HG03575 (cell line): ENCODE measurements at regions not wholly inside any gene's neighbourhood (a gene's known extent, or its start where the extent isn't known, plus 50 kb on each side); places are given as distances from the start of the nearest gene placed in this dataset.
"Not testable (repeated sequence)": the region's sequence is repeated elsewhere in the genome, so short reads cannot be mapped to it uniquely, and the experiment has no call there.

ENCODE experiments used
- ATAC-seq: cut with Tn5 transposase; IDR thresholded peaks from one replicate; pipeline ENCODE4 v1.9.1; 2021; ENCODE audit not compliant: unreplicated experiment, insufficient number of reproducible peaks, low FRiP score; ENCODE audit errors: extremely low read depth

- ATAC-seq: no peak
These were observed 516.9 kb upstream of the TBL1XR1 start for GRCh38 chr3:177713928-177714900.

- ATAC-seq: no peak
These were observed 517.7 kb upstream of the TBL1XR1 start for GRCh38 chr3:177714945-177715344.

GRCh38 chr3:177715980-177716379 is 518.7 kb upstream of the TBL1XR1 start:
- ATAC-seq: no peak

DNA sequence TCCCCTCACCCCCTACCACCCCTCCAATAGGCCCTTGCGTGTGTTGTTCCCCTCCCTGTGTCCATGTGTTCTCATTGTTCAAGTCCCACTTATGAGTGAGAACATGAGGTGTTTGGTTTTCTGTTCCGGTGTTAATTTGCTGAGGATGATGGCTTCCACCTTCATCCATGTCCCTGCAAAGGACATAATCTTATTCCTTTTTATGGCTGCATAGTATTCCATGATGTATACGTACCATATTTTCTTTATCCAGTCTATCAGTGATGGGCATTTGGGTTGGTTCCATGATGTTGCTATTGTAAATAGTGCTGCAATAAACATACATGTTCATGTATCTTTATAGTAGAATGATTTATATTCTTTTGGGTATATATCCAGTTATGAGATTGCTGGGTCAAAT is 523.6 kb upstream of the TBL1XR1 start:
- ATAC-seq: not testable (repeated sequence)

DNA sequence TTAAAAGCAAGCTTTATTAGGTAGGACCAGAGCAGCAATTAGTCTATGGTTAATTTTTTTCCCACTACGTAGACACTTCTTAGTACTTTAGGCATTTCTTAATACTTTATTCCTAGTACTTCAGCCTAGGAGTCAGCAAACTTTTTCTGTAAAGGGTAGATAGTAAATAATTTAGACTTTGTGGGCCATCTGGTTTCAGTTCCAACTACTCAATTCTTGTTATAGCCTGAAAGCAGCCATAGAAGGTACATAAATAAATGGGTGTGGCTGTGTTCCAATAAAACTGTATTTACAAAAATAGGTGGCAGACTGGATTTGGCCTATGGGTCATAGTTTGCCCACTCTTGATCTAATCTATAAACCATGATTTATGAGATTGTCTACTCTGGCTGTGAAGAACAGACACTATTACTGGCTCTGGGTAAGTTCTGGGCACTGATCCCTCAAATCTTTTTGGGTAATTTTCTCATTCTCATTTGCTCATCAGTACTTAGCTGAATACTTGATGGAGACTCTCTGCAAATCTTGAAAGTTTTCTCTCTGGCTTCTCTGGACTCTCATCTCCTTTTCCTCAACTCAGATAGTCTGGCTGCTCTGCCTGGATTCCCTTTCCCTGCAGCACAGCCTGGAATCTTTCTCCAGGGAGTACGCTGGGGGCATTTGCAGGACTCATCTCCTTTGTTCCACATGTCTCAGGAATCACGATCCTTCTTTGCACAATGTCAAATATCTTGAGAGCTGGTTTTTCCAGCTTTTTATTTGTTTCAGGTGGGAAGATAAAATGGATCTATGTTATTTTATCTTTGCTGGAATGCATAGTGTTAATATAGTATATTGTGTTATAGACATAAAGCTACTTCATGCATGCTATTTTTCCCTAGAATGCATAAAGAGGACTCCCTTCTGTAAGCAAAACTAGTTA is 524.8 kb upstream of the TBL1XR1 start:
- no peak for ATAC-seq

GRCh38 chr3:177724020-177724638 is 526.8 kb upstream of the TBL1XR1 start:
- no peak for ATAC-seq

DNA sequence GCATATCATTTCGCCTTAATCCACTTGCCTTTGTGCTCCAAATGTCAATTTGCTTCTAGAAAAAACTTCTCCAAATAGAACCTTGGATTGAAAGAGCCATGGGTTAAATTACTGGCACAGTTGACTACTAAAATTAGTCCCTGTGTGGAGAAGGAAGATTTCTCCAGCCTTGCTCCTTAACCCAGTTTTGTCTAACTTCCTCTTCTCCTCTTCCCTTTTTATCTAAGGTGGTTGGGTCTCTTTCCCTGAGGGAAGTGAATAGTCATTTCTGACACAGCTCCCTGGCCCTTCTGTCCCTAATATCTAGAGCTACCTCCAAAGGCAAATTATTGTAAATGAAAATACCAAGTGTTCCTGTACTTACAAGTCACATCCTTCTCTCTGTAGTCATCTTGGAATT is 527.9 kb upstream of the TBL1XR1 start:
- ATAC-seq: no peak

DNA sequence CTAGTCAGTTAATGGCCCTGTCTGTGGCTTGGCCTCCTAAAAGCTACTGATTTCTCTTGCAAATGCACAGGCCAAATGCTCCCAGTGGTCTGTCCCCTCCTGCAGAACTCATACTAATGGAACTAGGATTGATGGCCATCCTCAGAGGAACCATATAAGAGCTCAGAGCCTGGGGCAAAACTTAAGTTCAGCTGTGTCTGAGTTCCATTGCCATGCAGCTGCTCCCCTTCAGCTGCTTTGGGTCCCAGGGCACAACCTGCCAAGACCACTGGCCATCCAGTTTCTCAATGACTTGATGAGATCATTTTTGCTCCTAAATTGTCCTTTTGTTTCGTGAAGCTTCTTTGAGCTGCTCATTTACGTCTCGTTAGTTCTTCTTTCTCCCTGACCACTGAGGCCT is 529.5 kb upstream of the TBL1XR1 start:
- ATAC-seq: no peak

DNA sequence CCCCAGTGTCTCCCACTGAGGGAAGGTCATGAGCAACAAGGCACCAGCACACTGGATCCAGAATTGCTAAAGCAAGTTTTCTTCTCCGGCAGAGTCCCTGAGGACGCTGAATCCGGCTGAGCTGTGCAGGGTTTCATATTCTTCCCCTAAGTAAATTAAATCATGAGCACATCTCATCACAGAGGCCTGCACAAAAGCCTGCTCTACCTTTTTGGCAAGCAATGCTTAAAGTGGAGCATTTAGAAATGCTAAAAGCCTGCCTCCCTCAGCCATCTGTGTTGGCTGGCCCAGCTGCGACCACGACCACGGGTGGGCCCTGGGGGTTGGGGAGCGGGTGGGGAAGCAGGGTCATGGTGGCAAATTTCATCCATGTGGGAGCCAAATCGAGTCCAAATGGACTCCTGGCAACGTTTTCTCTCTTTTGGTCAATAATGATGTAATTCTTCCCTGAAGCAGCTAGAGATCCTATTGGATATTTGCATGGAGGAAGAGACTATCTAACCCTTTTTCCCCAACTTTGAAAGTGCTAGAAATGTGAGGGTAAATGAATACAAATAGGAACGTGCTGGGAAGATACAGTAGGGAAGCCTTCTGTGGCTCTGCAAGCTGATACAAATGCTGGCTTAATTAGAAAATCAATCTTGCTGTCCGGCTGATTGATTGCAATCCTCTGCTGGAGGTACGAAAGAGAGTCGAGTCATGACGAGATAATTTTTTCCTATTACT is 532.8 kb upstream of the TBL1XR1 start:
- ATAC-seq: no peak

DNA sequence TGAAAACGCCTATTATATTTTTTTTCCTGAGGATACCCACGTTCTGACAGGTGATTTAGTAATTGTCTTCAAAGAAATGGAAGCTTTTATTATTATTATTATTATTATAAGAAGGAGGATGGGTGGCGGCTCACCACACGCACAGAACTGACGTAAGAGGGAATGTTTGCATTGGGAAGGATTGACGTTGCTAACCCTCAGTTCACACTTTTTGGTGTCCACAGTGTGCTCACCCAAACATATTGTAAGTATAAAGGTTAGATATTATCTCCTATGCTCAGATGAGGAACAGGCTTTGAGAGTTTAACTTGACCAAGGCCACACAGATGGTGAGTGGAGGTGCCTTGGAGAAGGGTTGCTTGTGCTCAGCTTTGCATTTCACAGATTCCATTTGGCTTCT is 533.5 kb upstream of the TBL1XR1 start:
- no peak for ATAC-seq

GRCh38 chr3:177731644-177732268 is 534.5 kb upstream of the TBL1XR1 start:
- no peak for ATAC-seq

DNA sequence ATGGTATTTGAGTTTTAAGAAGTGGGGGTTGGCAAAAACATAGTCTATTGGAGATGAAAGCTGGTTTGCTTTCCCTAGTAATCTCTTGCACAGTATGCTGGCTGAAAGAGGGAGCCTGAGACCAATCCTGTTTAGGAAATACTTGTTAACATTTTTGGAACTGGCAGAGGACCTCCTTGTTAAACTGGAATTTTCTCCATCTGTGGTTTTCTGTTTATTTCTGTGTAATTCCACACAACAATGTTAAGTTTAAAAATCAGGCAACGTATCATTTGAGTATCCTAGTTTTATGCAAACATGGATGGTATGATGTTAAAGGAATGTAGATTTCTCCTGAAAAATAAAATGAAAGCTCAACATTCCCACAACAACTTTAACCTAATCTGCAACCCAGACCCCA is 536.0 kb upstream of the TBL1XR1 start:
- ATAC-seq: no peak

- no peak for ATAC-seq
These were observed 536.7 kb upstream of the TBL1XR1 start for GRCh38 chr3:177733936-177734335.

DNA sequence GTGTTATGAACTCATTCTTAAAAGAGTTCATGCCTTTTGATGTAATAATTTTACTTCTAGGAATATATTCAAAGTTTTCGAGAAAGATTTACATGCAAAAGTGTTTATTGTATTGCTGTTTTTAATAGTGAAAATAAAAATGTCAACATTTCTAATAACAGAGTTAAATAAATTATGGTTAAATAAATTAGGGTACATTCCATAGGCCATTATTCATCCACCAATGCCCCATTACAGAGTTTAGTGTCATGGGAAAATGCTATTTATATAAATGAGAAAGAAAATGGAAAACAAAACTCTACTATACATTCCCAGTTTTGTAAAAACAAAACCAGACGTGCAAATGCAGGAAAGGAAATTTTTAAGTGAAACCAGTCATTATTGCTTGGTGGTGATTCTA is 538.1 kb upstream of the TBL1XR1 start:
- ATAC-seq: no peak

GRCh38 chr3:177739461-177739860 is 542.2 kb upstream of the TBL1XR1 start:
- no peak for ATAC-seq

DNA sequence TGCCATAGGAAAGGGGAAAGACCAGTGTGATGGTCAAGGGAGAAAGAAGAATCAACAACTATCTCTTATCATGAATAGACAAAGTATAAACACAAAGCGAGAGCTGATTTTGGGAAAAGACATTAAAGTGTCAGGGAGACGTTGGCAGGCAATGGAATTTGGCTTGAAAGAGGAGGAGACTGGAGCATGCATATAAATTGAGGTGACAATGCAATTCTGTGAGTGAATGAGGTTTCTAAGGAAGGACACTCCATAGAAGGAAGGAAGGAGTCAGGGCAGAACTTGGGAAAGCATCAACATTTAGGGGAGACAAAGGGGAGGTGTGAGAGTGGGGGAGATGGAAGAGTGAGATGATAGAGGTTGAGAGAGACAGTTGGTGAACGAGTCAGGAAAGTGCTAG is 543.0 kb upstream of the TBL1XR1 start:
- no peak for ATAC-seq

DNA sequence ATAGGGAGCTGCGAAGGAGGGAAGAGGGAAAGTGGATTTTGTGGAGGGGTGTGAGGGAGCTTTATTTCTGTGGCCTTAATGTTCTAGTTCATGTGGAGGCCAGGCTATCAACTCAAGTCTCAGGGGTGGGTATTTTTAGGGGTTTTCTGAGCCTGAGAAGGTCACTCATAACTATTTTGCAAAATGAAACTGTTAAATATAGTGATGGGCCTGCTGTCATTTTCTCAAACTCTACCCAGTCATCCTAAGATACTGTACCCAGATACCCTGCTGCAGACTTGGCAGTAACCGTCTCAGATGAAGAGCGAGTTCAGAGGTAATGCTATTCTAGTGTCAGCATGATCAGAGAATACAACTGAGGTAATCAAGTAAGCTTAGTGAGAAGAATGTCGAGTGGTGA is 545.0 kb upstream of the TBL1XR1 start:
- no peak for ATAC-seq

DNA sequence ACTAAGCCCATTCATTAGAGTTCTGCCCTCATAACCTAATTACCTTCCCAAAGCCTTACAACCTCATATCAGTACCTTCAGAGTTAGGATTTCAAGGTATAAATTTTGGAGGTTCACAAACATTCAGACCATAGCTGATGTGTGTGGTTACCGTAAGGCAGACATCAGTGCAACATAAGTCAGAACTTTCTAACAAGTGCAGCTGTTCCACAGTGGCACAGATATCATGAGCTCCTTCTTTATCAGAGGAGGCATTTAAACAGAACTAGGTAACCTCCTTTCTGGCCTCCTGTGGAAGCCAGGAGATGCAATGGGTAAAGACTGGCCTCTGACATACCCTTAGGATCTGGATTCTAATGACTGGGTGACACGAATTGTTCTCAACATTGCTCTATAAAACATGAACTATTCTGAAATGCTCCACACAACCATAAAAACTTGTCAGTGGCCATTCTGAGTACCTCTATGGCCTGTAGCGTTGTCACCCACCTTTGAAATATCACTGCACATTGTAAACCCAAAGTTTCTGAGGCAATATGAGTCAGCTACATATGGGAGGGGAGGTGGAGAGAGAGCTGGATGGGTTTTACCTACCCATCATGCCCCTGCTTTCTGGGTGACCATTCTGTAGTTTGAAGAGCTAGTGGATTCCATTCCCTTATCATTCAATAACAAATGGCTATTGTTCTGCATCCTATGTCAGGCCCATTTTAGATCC is 546.0 kb upstream of the TBL1XR1 start:
- no peak for ATAC-seq
